HepG2 (cell line): ENCODE measurements at regions not wholly inside any gene's neighbourhood (a gene's known extent, or its start where the extent isn't known, plus 50 kb on each side); places are given as distances from the start of the nearest gene placed in this dataset.

ENCODE experiments used
- BRD4 ChIP-seq: sonication (generic); formaldehyde crosslinking; IDR thresholded peaks from 2 replicates; pipeline ENCODE4 v1.4.0; 2020; ENCODE audit warnings: missing genetic modification reagents
- CC2D1A ChIP-seq: sonication (generic); formaldehyde crosslinking; IDR thresholded peaks from 2 replicates; pipeline ENCODE4 v1.8.1; 2023; ENCODE audit warnings: mild to moderate bottlenecking, missing genetic modification reagents
- DZIP1 ChIP-seq: sonication (generic); formaldehyde crosslinking; IDR thresholded peaks from 2 replicates; pipeline ENCODE4 v1.5.0; 2020; ENCODE audit warnings: mild to moderate bottlenecking, missing genetic modification reagents
- IRF1 ChIP-seq: sonication (generic); formaldehyde crosslinking; IDR thresholded peaks from 2 replicates; pipeline ENCODE4 v1.4.0; 2020; ENCODE audit warnings: low read depth, mild to moderate bottlenecking, missing genetic modification reagents
- MXD3 ChIP-seq: IDR thresholded peaks from 2 replicates; pipeline ENCODE4 v1.6.1; 2016; ENCODE audit warnings: mild to moderate bottlenecking, missing biosample characterization, missing genetic modification reagents
- NR2F6 ChIP-seq, 2 experiments: IDR thresholded peaks; 2 replicates each; pipeline ENCODE4 v1.6.1; 2016; ENCODE audit warnings: antibody characterized with exemption in 1 of 2, mild to moderate bottlenecking in 1 of 2
- POGK ChIP-seq: sonication (generic); formaldehyde crosslinking; conservative IDR thresholded peaks from 2 replicates; pipeline ENCODE4 v1.8.0; 2022; ENCODE audit warnings: mild to moderate bottlenecking, moderate library complexity, missing genetic modification reagents
- RERE ChIP-seq: IDR thresholded peaks from 2 replicates; pipeline ENCODE4 v1.6.1; 2016; ENCODE audit warnings: low read depth, missing genetic modification reagents, missing compliant biosample characterization
- RFX1 ChIP-seq: fragments of 450-650 bp; IDR thresholded peaks from 2 replicates; pipeline ENCODE4 v1.6.1; 2017
- RXRA ChIP-seq: sonication (generic); formaldehyde crosslinking; IDR thresholded peaks from 2 replicates; pipeline ENCODE4 v1.5.1; 2020; ENCODE audit warnings: missing genetic modification reagents
- ZBTB1 ChIP-seq: sonication (generic); formaldehyde crosslinking; IDR thresholded peaks from 2 replicates; pipeline ENCODE4 v1.4.0; 2020; ENCODE audit warnings: missing genetic modification reagents, borderline replicate concordance
- ZFP62 ChIP-seq: sonication (generic); formaldehyde crosslinking; IDR thresholded peaks from 2 replicates; pipeline ENCODE4 v1.4.0; 2020; ENCODE audit warnings: missing genetic modification reagents
- ZFX ChIP-seq: sonication (generic); formaldehyde crosslinking; IDR thresholded peaks from 2 replicates; pipeline ENCODE4 v1.4.0; 2020; ENCODE audit warnings: mild to moderate bottlenecking, low read depth, missing genetic modification reagents, moderate library complexity
- ZNF549 ChIP-seq: sonication (generic); formaldehyde crosslinking; IDR thresholded peaks from 2 replicates; pipeline ENCODE4 v1.5.0; 2020; ENCODE audit warnings: missing genetic modification reagents
- TF ChIP-seq, protein P1 (sequence below): sonication (generic); formaldehyde crosslinking; IDR thresholded peaks from 2 replicates; pipeline ENCODE4 v1.5.0; 2020; ENCODE audit warnings: missing genetic modification reagents
- TF ChIP-seq, protein P2 (sequence below): sonication (generic); formaldehyde crosslinking; IDR thresholded peaks from 2 replicates; pipeline ENCODE4 v1.9.0; 2021; ENCODE audit warnings: missing genetic modification reagents, borderline replicate concordance

- TF ChIP-seq RERE (CRISPR knock-in tag), result no peak
- no peak for TF ChIP-seq RXRA (CRISPR knock-in tag)
- no peak for TF ChIP-seq ZNF549 (CRISPR knock-in tag)
- TF ChIP-seq ZFP62 (CRISPR knock-in tag), result no peak
- TF ChIP-seq, protein P1, sequence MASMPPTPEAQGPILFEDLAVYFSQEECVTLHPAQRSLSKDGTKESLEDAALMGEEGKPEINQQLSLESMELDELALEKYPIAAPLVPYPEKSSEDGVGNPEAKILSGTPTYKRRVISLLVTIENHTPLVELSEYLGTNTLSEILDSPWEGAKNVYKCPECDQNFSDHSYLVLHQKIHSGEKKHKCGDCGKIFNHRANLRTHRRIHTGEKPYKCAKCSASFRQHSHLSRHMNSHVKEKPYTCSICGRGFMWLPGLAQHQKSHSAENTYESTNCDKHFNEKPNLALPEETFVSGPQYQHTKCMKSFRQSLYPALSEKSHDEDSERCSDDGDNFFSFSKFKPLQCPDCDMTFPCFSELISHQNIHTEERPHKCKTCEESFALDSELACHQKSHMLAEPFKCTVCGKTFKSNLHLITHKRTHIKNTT (CRISPR knock-in tag), result no peak
- no peak for TF ChIP-seq POGK (CRISPR knock-in tag)
- TF ChIP-seq MXD3 (CRISPR knock-in tag), result no peak
- peak; percentile 61 for TF ChIP-seq ZFX (CRISPR knock-in tag)
- TF ChIP-seq DZIP1 (CRISPR knock-in tag), result no peak
- no peak for TF ChIP-seq RFX1
- no peak for TF ChIP-seq ZBTB1 (CRISPR knock-in tag)
- TF ChIP-seq CC2D1A (CRISPR knock-in tag), result no peak
- TF ChIP-seq BRD4 (CRISPR knock-in tag), result no peak
- TF ChIP-seq, protein P2, sequence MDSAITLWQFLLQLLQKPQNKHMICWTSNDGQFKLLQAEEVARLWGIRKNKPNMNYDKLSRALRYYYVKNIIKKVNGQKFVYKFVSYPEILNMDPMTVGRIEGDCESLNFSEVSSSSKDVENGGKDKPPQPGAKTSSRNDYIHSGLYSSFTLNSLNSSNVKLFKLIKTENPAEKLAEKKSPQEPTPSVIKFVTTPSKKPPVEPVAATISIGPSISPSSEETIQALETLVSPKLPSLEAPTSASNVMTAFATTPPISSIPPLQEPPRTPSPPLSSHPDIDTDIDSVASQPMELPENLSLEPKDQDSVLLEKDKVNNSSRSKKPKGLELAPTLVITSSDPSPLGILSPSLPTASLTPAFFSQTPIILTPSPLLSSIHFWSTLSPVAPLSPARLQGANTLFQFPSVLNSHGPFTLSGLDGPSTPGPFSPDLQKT (CRISPR knock-in tag), result no peak
- TF ChIP-seq IRF1 (CRISPR knock-in tag), result no peak
- peak; percentile 88 for TF ChIP-seq NR2F6 (IDR thresholded peaks at IDR 0.05)
- peak; percentile 89 for TF ChIP-seq NR2F6 (CRISPR knock-in tag; IDR thresholded peaks at IDR 0.05)
Observed at GRCh38 chr2:64404002-64404731, 49.8 kb upstream of the LGALSL start (continued).
